A204.1 (cell line): ENCODE measurements at regions not wholly inside any gene's neighbourhood (a gene's known extent, or its start where the extent isn't known, plus 50 kb on each side); places are given as distances from the start of the nearest gene placed in this dataset.

Source experiments
- FAIRE-seq: peaks from 2 replicates; lab custom pipeline; 2012; peaks lifted over from hg19 to GRCh38; lab: Jason Lieb, UNC

DNA sequence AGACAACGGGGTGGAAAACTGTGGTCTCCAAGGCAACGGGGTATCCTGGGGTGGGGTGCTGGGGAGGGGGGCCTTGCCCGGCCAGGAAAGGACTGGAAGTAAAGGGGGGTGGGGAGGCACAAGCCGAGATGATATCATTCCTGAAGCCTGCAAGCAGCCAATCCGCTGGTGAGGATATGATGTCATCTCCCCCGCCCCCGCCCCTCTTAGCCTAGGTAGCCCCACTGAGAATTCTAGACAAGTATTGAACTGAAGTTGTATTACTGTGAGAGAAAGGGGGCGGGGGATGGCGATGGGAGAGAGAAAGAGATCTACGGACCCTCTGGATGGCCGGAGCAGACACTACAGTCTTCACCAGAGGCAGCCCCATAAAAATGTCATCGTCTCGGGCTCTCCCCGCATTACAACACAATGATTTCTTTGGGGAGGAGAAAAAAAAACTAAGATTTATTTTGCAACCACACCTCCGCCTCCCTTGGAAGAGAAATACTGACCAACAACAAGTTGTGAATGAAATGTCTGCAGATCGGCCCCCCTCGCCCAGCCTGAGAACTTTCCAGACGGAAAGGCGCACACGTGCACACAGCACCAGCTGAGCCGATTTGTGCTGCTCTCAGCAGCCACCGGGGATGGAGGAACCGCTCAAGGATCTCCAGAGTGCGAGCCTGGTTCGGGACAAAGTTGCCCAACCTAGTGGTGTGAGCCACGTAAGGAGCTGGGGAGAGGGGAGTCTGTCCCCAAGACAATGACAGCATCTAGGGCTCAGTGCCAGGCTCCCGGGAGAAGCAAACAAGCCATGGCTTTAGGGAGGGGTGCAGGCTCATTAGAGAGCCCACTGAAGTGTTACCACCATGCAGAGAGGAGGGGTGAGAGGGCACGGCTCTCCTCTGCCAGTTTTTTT lies 222.1 kb downstream of the SOX9 start:
- no peak for FAIRE-seq

DNA sequence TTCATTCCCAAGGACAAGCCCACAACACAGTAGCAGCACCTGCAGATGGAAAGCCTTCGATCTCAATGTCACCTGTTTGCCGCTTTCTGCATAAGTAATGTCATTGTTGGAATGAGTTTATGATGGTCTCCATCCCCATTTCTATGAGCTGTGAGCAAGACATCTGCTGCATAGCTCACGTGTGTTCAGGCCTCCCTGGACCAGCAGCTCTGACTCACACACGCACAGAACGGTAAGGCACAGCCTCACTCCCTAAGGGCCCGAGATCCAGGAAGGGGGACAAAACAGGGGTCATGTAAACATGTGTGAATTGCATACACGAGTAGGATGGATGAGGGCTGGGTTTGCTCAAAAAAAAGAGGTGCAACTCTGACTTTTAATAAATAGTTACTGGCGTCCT lies 223.1 kb downstream of the SOX9 start:
- FAIRE-seq: no peak

DNA sequence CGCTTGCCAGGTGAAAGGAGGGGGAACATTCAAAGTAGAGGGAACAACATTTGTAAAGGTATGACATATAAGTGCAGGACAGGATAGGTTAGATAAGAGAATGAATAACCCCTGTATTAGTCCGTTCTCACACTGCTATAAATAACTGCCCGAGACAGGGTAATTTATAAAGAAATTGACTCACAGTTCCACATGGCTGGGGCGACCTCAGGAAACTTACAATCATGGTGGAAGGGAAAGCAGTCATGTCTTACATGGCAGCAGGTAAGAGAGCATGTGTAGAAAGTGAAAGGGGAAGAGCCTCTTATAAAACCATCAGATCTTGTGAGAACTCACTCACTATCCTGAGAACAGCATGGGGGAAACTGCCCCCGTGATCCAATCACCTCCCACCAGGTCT lies 223.8 kb downstream of the SOX9 start:
- FAIRE-seq: no peak

DNA sequence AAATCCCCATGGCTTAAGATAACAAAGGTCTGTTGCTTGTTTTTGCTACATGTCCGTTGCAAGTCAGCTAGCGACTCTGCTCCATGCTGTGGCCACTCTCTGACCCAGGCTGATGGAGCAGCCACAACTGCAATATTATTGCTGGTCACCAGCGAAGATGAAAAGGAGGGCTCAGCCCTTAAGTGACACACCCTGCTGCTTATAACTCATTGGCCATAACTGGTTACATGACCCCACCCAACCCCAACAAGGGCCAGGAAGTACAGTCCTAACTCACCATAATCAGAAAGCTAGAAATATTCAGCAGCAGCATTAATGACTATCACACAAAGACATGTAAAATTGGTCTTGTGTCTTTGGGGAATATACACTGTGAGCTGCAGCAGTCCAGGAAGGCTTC lies 224.3 kb downstream of the SOX9 start:
- no peak for FAIRE-seq

DNA sequence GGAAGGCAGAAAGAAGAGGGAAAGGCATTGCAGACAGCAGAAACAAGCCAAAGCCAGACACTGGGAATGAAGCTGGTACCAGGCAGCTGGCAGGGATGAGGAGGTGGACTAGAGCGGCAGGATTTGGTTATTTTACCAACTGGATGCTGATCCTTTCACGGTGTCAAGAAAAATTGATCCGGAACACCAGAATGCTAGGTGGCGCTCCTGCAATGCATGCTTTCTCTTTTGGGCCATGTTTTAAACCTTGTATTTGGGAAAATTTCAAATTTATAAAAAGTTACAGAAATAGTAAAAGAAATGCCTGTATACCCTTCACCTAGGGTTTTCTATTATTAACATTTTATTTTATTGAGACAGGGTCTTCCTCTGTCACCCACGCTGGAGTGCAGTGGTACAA lies 224.7 kb downstream of the SOX9 start:
- no peak for FAIRE-seq

DNA sequence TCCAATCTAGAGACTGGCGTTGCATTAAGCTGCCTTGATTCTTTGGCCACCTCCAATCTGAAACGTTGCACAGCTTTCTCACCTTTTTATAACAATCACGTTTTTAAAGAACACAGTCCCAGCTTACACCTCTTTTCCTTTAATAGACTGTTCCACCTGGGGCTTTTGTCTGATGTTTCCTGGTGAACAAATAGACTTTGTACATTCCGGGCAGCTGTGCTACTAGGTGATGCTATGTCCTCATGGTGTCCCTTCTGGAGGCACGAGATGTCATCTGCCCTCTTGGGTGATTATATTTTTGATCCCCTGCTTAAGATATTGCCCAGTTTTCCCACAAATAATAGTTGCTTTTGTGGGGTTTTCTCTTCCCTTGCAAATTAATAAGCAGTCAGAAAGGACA lies 225.5 kb downstream of the SOX9 start:
- FAIRE-seq: no peak

DNA sequence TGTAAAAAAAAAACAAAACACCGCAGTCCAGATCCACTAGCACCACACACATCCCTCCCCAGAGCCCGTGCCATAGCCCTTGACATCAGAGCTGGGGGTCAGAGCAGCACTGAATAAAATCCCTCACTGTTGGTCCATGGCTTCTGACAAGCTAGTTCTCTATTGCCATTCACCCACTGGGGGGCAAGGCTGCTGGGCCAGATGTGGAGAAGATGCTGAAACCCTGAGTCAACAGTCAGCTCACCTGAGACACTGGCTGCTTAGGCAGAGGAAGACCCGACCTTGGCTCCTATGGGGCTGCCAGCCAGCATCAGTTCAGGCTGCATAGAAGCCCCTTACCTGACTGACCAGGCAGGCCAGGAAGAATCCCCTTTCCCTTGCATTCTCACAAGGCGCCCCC lies 228.2 kb downstream of the SOX9 start:
- FAIRE-seq: no peak

DNA sequence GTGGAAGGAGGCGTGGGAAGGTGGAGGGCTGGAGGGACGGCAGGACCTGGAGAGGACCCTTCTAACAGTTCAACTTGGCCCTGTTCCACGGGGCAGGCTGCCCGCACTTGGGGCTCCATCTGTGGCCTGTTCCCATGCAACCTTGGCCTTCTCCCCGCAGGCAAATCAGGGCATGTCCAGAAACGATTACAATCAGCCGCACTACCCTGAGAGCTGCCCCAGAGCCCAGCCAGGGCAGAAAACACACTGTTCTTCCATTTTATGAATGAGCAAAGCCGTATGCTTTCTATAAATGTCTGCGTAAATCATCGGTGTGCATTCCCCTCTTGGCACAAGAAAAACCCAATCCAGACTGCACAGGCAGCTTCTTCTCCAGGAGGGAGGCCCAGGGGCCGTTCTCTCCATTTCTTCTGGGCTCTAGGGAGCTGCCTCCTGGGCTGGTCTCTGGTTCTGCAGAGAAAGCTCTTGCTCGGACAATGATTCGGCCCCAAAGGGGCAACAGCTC lies 228.7 kb downstream of the SOX9 start:
- no peak for FAIRE-seq

DNA sequence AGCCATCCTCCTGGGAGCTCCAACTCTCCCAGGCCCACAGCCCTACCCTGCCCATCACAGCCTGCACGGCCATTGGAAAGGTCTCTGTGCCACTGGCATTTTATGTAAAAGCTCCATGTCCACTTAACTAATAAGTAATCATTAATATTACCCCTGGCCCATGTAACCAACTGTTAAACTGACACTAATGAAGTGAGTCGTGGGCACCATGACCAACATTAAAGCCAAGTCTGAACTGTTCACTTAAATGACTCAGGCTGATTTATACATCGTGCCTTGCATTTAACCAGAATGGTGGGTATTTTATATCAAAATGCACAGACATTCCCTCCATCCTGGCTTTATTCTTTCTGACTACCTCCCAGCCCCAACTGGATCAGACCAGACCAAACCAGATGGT lies 229.3 kb downstream of the SOX9 start:
- FAIRE-seq: no peak

DNA sequence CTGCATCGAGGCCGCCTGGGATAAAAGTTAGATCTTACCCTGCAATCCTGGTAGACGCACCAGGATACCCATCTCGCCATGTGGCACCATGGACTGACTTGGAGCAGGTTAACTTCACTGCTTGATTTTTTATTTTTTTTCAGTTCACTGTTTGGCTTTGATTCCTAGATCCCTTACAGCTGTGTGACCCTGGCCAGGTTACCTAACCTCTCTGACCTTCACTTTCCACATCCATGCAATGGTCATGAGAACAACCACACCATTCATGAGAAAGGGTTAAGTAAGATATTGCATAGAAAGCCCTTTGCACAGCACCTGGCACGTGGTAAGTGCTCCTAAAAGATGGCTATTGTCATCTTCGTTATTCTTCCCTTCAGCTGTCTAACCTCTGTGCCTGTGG lies 230.5 kb downstream of the SOX9 start:
- FAIRE-seq: no peak

DNA sequence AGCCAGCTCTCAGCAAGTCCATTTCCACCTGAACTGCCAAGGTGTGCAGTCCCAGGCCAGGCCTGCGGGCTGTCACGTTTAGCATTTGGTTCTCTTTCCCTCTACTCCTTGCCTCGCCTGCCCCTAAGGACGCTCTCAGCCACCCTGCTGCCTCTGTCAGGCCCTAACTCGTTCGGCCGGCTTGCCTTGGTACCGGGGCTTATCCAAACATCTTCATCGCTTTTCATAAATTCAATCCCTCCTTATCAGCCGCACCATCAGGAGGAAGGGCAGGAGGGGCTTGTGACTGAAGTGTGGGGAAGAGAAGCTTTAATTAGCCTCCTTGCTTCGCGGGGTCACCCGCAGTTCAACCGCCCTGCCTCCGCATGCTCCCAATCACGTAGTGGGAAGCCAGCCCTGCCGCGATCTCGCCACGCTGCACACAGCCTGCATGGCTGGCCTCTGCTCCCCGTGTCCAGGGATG lies 231.1 kb downstream of the SOX9 start:
- FAIRE-seq: no peak

DNA sequence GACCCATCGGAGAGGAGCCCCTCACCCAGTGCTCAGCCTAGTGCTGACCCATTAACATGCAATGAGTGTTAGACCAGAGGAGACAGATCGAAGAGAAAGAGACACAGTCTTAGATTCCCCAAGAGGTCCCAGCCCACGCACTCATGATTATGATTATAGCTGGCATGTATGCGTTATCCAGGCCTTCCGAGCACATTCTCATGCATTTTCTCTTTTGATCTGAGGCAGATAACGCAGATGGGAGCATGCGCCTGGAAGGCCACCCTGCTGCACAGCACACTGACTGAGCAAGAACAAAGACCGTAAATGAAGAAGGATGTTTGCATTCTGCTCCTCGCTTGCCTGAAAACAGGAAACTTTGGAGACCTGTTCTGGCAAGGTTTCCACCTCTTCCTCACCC lies 232.7 kb downstream of the SOX9 start:
- FAIRE-seq: no peak

DNA sequence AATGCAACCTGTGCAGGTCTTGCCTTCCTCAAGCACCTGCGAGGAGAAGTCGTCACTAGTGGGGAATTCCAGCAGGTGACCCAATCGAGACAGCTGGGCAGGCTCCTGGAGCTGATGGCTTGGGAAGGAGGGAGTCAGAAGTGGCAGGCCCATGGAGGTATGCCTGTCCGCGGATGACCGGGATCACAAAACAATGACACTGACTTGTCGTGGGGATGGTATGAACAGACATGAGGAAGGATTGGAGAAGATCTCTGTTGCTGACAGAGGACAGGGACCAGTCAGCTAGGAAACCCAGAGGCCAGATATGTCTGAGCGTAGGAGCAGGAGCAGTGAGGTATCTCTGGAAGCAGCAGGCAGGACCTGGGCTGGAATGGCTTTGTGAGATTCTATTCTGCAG lies 233.3 kb downstream of the SOX9 start:
- no peak for FAIRE-seq

DNA sequence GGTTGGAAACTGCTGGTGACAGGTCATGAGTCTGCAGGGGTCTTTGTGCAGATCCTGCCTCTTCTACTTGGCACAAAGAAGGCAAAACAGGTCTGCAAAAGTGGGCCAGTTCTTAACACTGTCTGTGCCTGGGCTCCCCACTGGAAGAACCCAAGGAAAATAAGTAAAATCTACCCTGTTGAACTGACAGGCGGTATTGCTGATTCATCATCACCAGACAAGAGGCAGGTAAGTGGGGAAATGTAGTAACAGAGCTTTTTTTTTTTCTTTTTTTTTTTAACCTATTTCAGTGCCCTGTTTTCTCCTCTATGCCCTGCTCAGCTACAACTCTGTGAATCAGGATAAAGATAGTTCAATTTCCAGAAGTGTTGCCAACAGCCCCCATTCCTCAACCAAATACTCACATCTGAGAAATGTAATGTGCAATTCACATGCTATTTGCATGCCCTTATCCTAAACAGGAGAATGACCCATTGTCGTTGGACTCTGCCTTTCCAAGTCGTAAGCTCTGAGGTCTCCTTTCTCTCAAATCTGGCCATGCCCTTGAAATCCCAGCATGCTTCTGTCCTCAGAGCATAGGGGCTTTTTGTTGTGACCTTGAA lies 237.0 kb downstream of the SOX9 start:
- no peak for FAIRE-seq

DNA sequence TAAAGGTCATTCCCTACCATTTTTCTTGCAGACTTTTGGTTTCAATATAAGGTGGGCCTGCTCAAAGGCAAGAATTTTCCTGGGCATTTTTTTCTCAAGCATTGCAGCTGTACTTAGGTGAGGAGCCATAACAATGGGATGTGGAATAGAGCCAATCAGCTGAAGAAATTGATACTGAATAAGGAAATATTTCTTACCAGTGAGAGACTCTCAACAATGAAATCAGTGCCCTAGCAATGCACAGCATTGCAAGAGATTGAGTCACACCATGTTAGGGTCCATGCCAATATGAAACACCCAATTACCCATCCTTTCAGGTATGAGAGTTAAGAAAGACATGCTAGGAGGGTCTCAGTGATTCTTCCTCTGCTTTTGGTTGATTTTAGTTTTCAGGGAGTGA lies 237.6 kb downstream of the SOX9 start:
- FAIRE-seq: no peak

DNA sequence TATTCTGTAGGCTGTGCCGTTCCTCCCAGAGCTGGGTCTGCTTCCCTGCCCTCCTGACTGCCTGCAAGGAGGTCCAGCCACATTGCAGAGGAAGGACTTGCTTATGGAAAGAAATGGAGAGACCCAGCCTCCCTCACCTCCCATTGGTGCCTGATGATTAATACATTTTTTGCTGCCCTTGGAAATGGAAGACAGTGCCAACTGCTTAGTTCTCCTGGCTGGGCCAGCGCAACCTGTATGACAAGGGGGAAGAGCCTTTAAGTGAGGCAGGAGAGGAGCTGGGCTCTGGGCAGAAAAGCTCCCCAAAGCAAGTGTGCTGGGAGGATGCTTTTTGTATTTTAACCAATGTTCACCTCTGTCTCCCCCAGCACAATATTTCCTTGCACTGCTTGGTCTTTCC lies 238.5 kb downstream of the SOX9 start:
- no peak for FAIRE-seq

DNA sequence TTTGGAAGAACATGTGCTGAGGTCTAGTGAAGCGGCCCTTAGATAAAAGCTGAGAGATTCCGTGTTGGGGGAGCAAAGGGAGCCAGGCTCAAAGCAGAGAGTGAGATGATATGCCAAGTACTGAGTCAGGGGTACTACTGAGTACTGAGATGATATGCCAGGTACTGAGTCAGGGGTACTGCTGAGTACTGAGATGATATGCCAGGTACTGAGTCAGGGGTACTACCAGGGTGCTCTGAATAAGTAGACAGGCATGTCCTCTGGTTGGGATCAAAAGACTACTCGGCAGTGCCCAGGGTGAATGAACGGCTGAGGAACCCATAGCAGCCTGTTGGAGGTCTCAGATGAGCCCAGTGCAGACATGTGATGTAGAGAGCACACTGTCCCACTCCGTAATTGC lies 239.0 kb downstream of the SOX9 start:
- no peak for FAIRE-seq

DNA sequence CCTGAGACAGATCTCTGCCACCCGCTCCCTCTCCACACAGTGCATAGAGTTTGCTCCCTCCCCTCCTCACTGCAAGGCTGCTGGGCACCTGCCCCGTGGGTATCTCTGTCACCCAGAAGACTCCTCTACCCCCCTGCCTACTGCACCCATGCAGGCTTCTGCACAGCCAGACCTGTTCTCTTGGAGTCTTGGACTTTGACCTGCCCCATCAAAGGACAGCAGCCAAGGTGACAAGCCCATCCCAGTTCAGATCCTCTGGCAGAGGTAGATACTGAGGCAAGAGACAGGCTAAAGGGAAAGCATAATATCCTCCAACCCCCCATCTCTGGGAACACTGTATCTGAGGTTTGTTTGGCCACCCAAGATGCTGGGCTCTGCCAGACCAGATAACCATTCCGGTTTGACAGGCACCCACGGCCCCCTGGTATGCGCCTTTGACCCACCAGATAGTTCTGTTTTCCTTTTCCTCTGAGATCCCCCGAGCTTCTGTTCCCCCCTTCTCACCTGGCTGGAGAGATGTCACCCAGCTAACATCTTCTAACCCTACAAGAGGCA lies 239.6 kb downstream of the SOX9 start:
- FAIRE-seq: no peak

DNA sequence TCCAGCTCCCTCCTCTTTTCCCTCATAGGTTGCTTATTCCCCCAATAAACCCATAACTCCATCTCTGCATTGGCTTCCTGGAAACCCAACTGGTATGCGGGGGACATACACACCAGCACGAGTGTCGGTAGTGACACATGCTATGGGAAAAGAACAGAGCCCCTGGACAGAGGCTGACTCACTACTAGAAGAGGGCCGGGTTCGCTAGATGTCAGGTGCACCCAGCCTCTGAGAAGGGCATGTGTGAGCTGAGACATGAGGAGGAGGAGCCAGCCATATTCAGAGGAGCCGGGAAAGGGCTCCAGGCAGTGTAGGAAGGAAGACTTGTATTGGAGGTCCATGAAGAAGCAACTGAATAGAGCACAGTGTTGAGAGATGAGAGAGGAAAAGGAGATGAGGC lies 241.1 kb downstream of the SOX9 start:
- no peak for FAIRE-seq

DNA sequence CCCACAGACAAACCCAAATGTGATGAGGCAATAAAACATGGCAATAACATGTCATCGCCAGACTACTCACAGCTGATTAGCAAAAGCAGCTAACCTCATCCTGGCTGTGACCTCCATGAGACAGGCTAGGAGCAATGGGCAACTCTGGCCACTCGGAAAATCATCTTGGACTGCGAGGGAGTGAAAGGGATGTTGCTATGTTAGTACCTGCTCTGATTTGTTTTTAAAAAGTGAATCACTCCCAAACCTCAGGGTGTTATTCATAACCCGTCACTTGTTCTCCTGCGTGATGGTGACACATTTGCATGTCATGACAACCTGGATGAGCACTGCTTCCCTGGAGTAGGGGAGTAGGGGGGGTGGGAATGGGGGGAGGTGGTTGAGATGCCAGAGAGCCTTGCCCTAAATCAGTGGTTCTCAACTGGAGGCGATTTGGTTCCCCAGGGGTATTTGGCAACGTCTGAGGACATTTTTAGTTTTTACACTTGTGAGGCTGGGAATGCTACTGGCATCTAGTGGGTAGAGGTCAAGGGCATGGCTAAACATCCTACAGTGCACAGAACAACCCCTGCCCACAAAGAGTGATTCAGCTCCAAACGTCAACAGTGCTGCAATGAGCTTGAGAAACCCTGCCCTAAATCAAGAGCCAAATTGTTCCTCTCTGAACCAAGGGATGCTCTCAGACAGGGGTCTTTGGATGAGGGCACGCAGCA lies 241.7 kb downstream of the SOX9 start:
- no peak for FAIRE-seq

DNA sequence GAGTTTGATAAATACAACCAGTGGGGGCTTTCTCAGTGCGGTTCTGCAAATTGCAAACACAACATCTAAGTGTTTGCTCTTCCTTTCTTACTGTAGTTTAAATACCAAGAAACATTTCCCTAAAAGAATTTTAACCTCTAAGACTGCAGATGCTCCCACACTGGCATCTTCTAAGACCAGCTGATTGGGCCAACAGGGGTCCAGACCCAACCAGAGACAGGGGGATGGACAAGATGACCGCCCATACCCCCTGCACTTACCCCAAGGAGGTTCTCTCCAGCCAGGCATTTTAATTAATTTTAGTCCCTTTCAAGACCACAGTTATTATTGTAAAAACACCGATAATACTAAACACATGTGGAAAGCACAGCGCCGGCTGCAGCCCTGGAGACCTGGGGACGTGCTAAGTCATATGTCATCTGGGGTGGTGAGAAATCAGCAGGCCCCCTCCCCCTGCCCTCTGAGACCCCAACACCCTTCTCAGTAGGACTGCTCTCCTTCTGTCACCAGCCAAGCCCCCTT lies 242.3 kb downstream of the SOX9 start:
- no peak for FAIRE-seq

DNA sequence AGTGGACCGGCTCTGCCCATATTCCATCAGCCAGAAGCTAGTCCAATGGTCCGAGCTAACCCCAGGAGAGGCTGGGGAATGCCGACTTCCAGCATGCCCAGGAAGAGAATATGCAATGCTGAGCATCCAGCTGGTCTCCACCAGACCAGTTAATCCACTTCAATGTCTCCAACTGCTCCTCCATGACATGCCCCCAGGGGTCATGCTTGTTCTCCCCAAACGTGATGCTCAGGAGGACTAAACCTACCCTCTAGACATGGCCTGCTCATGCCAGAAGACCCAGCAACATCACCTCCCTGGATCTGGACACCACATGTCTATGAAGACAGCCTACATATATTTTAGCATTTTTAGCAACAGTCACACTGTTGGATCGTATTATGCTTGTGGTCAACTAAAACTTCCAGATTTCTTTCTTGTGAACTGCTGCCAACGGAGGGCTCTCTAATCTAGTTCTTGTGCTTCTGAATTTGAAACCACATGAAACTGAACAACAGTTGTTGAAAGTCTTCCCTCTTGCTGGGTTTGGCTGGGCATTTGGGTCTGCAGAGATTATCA lies 245.1 kb downstream of the SOX9 start:
- FAIRE-seq: no peak
